GM12864 (cell line): ENCODE measurements at regions not wholly inside any gene's neighbourhood (a gene's known extent, or its start where the extent isn't known, plus 50 kb on each side); places are given as distances from the start of the nearest gene placed in this dataset.

Experiments
- DNase-seq: peaks from one replicate; pipeline ENCODE4 v3.0.0-alpha.2; 2011; ENCODE audit warnings: low read depth
- H3K4me3 ChIP-seq: 2 replicates; pipeline ENCODE4 v1.5.1; 2011; ENCODE audit warnings: mild to moderate bottlenecking, low read depth, low read length, control low read depth
- TF ChIP-seq, protein P1 (sequence below): IDR thresholded peaks from 2 replicates; pipeline ENCODE4 v1.5.1; 2011; ENCODE audit warnings: low read depth, mild to moderate bottlenecking, moderate library complexity, low read length, control low read depth, inconsistent platforms; ENCODE audit errors: missing control alignments

- TF ChIP-seq, protein P1, sequence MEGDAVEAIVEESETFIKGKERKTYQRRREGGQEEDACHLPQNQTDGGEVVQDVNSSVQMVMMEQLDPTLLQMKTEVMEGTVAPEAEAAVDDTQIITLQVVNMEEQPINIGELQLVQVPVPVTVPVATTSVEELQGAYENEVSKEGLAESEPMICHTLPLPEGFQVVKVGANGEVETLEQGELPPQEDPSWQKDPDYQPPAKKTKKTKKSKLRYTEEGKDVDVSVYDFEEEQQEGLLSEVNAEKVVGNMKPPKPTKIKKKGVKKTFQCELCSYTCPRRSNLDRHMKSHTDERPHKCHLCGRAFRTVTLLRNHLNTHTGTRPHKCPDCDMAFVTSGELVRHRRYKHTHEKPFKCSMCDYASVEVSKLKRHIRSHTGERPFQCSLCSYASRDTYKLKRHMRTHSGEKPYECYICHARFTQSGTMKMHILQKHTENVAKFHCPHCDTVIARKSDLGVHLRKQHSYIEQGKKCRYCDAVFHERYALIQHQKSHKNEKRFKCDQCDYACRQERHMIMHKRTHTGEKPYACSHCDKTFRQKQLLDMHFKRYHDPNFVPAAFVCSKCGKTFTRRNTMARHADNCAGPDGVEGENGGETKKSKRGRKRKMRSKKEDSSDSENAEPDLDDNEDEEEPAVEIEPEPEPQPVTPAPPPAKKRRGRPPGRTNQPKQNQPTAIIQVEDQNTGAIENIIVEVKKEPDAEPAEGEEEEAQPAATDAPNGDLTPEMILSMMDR, result no peak
- DNase-seq, result no peak
- no peak overlapping the region for H3K4me3 ChIP-seq
Observed at GRCh38 chr5:130568791-130569190, 596.3 kb downstream of the HINT1 start.

DNA sequence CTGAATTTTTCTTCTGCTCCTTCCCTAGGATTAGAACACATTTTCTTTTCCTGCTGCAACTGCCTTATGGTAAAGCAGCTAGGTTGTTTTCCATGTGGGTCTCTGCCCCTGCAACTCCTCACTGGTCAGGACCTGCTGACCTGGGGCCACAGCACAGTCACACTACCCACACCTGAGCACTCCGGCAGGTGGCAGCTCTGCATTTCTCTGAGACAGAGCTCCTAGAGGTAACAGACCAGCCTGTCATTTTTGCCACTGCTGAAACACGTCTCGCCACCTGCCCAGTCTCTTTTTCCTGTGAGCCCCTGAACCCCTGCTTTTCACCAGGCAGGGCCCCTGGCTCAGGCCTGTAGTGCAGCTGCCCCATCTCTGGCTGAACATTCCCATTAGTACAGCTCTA is 609.6 kb downstream of the HINT1 start:
- no peak overlapping the region for H3K4me3 ChIP-seq
- TF ChIP-seq, protein P1, result no peak
- no peak for DNase-seq

DNA sequence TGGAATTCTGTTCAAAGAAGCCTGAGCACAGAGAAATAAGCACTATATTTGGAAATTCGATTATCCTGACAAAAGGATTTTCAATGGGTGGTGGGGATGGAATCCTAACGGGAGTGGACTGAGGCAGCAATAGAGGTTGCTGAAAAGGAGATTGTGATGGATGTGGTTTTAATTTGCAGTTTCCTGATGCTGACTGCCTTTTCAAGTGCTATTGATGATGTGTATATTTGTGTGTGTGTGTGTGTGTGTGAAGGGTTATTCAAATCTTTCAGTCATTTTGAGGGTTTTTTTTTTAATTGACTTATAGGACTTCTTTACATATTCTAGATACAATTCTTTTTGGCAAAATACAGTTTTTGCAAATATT is 614.5 kb downstream of the HINT1 start:
- TF ChIP-seq, protein P1, result no peak
- H3K4me3 ChIP-seq, result no peak overlapping the region
- no peak for DNase-seq

- TF ChIP-seq, protein P1, result no peak
- no peak for DNase-seq
- no peak overlapping the region for H3K4me3 ChIP-seq
Observed at GRCh38 chr5:130549884-130550561, 615.0 kb downstream of the HINT1 start.

- TF ChIP-seq, protein P1, result no peak
- no peak for DNase-seq
- no peak overlapping the region for H3K4me3 ChIP-seq
Observed at GRCh38 chr5:130546211-130546610, 618.8 kb downstream of the HINT1 start.

DNA sequence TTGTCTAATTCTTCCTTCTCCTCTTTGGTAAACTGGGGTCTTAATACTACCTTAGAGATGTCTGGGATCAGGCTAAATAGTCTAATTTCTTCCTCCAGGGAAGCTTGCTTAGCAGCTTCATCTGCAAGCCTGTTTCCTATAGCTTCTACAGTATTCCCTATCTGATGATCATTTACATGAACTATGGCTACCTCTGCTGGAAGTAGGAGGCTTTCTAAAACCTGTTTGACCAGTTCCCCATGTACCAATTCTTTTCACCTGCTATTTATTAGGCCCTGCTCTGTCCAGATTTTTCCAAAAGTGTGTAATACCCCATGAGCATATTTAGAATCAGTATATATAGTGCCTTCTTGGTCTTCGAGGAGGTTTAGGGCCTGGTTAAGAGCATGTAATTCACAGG is 619.8 kb downstream of the HINT1 start:
- H3K4me3 ChIP-seq, result no peak overlapping the region
- no peak for DNase-seq

More for the DNA sequence above, 619.8 kb downstream of the HINT1 start:
- TF ChIP-seq, protein P1, result no peak
